Prostate gland (tissue), 2 donors: ENCODE measurements at regions not wholly inside any gene's neighbourhood (a gene's known extent, or its start where the extent isn't known, plus 50 kb on each side); places are given as distances from the start of the nearest gene placed in this dataset.

ENCODE experiments used
- CTCF ChIP-seq, 4 experiments: fragments of 200-600 bp in 2 of 4; fragments of 450-650 bp in 2 of 4; sonication (generic) in 2 of 4; IDR thresholded peaks; 1 replicate in 3 of 4; 2 replicates in 1 of 4; pipeline ENCODE4 v1.5.1; 2016 to 2019; ENCODE audit warnings: antibody characterized with exemption in 4 of 4, mild to moderate bottlenecking in 2 of 4, moderate library complexity in 2 of 4
- POLR2A ChIP-seq: fragments of 450-650 bp; IDR thresholded peaks from one replicate; pipeline ENCODE4 v1.6.1; 2016; ENCODE audit warnings: antibody characterized with exemption, mild to moderate bottlenecking

GRCh38 chr4:179076865-179077264, 1634.6 kb upstream of the AGA start:
- TF ChIP-seq CTCF (IDR thresholded peaks at IDR 0.05) = no peak
- no peak for TF ChIP-seq POLR2A
